Sigmoid colon (tissue), 6 donors: ENCODE measurements at regions not wholly inside any gene's neighbourhood (a gene's known extent, or its start where the extent isn't known, plus 50 kb on each side); places are given as distances from the start of the nearest gene placed in this dataset.

ENCODE experiments used
- DNase-seq: peaks from one replicate; pipeline ENCODE4 v3.0.0-alpha.2; 2019
- H3K27ac ChIP-seq, 4 donors: fragments of 200-600 bp; sonication (generic); one replicate each; pipeline ENCODE4 v1.5.1; 2016 to 2019; ENCODE audit warnings: mild to moderate bottlenecking in 1 of 4
- H3K27me3 ChIP-seq, 3 donors: fragments of 200-600 bp; sonication (generic); one replicate each; pipeline ENCODE4 v1.5.1; 2019; ENCODE audit warnings: mild to moderate bottlenecking in 1 of 3
- H3K36me3 ChIP-seq, 4 donors: fragments of 200-600 bp; sonication (generic); one replicate each; pipeline ENCODE4 v1.5.1; 2016 to 2019
- H3K4me1 ChIP-seq, 4 donors: fragments of 200-600 bp; sonication (generic); one replicate each; pipeline ENCODE4 v1.5.1; 2017 to 2019
- H3K4me3 ChIP-seq, 4 donors: fragments of 200-600 bp; sonication (generic); one replicate each; pipeline ENCODE4 v1.5.1; 2017 to 2019; ENCODE audit warnings: mild to moderate bottlenecking in 2 of 4, moderate library complexity in 1 of 4
- H3K9me3 ChIP-seq, 4 donors: fragments of 200-600 bp in 3 of 4; sonication (generic) in 3 of 4; one replicate each; pipeline versions ENCODE4 v1.5.1 to v1.6.1; 2013 to 2019
- EP300 ChIP-seq, 4 donors: sonication (generic); formaldehyde crosslinking; IDR thresholded peaks; one replicate each; pipeline ENCODE4 v1.6.1; 2017; ENCODE audit warnings: antibody characterized with exemption in 4 of 4
- POLR2A ChIP-seq, 2 donors: fragments of 450-650 bp; IDR thresholded peaks; one replicate each; pipeline ENCODE4 v1.6.1; 2016; ENCODE audit warnings: antibody characterized with exemption in 2 of 2, mild to moderate bottlenecking in 2 of 2, moderate library complexity in 2 of 2
- POLR2AphosphoS5 ChIP-seq, 4 donors: sonication (generic); formaldehyde crosslinking; IDR thresholded peaks; one replicate each; pipeline ENCODE4 v1.6.1; 2017; ENCODE audit warnings: antibody characterized with exemption in 4 of 4
- WGBS, 2 donors: extraction: QIAGEN DNeasy Blood & Tissue Kit; methylation state at CpG; one replicate each; pipeline ENCODE4 v1.1.7; 2013; 5-methylcytosine and 5-hydroxymethylcytosine counted together
- intact Hi-C: fragments of 100-400 bp; cut with DNase I; formaldehyde crosslinking; loops from one replicate; pipeline ENCODE4 v1.15.1; 2023
- TF ChIP-seq, protein P1 (sequence below), 4 experiments: fragments of 450-650 bp in 3 of 4; fragments of 200-600 bp in 1 of 4; IDR thresholded peaks; one replicate each; pipeline ENCODE4 v1.5.1; 2016 to 2019; ENCODE audit warnings: antibody characterized with exemption in 4 of 4, mild to moderate bottlenecking in 3 of 4, moderate library complexity in 2 of 4
- donor health status: healthy with polysubstance abuse.
- donor health status: healthy.

GRCh38 chr13:74922963-74923362 lies 559.0 kb downstream of the TBC1D4 start:
- Histone ChIP-seq H3K27me3 (no peaks in the 10 kb centered on the region), H3K36me3 (no peaks in the 10 kb centered on the region), H3K27ac (no peak overlapping the region), H3K9me3 (peaks cover 0 to 5% (median 2%) of the 10 kb centered on the region in 4 donors), H3K4me1 (no peaks in the 10 kb centered on the region), H3K4me3 (no peak overlapping the region)
- no peak for DNase-seq
- TF ChIP-seq EP300 (IDR thresholded peaks at IDR 0.05): no peak
- TF ChIP-seq, protein P1, sequence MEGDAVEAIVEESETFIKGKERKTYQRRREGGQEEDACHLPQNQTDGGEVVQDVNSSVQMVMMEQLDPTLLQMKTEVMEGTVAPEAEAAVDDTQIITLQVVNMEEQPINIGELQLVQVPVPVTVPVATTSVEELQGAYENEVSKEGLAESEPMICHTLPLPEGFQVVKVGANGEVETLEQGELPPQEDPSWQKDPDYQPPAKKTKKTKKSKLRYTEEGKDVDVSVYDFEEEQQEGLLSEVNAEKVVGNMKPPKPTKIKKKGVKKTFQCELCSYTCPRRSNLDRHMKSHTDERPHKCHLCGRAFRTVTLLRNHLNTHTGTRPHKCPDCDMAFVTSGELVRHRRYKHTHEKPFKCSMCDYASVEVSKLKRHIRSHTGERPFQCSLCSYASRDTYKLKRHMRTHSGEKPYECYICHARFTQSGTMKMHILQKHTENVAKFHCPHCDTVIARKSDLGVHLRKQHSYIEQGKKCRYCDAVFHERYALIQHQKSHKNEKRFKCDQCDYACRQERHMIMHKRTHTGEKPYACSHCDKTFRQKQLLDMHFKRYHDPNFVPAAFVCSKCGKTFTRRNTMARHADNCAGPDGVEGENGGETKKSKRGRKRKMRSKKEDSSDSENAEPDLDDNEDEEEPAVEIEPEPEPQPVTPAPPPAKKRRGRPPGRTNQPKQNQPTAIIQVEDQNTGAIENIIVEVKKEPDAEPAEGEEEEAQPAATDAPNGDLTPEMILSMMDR (IDR thresholded peaks at IDR 0.05): no peak
- no peak for TF ChIP-seq POLR2A (IDR thresholded peaks at IDR 0.05)
- no peak for TF ChIP-seq POLR2AphosphoS5 (IDR thresholded peaks at IDR 0.05)
- 83 to 86% methylated on average over 2 of the region's 2 CpGs for WGBS, 2 donors
- intact Hi-C loops: no loop called here

- Histone ChIP-seq H3K27ac (no peak overlapping the region), H3K4me1 (no peaks in the 10 kb centered on the region), H3K4me3 (no peak overlapping the region), H3K36me3 (no peaks in the 10 kb centered on the region), H3K27me3 (no peaks in the 10 kb centered on the region), H3K9me3 (peaks cover 0 to 4% (median 2%) of the 10 kb centered on the region in 4 donors)
- intact Hi-C loops: no loop called here
- TF ChIP-seq POLR2AphosphoS5 (IDR thresholded peaks at IDR 0.05) (no peak), EP300 (IDR thresholded peaks at IDR 0.05) (no peak), POLR2A (IDR thresholded peaks at IDR 0.05) (no peak)
- TF ChIP-seq, protein P1 (IDR thresholded peaks at IDR 0.05): no peak
- DNase-seq: no peak
Measured at GRCh38 chr13:74921326-74921725, 560.6 kb downstream of the TBC1D4 start.

DNA sequence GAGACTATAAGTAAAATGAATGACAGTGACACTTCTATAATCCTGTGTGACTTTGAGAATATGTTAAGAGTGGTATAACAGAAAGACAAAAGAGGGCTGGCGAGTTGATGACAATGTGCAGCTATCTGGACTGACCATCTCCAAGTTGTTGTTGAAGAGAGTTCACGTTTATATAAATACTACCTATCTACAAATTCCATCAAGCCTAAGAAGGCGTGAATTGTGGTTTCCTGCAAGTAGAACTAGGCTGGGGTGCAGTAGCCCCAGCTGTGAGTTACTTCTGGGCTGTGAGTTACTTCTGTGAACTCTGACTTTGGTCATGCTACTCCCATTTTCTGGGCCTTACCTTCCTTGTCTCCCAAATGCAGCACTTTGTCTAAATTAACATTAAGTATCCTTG lies 561.0 kb downstream of the TBC1D4 start:
- TF ChIP-seq EP300 (IDR thresholded peaks at IDR 0.05) (no peak), POLR2A (IDR thresholded peaks at IDR 0.05) (no peak), POLR2AphosphoS5 (IDR thresholded peaks at IDR 0.05) (no peak)
- TF ChIP-seq, protein P1 (IDR thresholded peaks at IDR 0.05): no peak
- 51 to 59% methylated on average over 3 of the region's 3 CpGs for WGBS, 2 donors
- H3K27ac ChIP-seq: no peak overlapping the region
- DNase-seq: no peak
- H3K27me3 ChIP-seq: no peaks in the 10 kb centered on the region
- intact Hi-C loops: no loop called here
- peaks cover 0 to 4% (median 2%) of the 10 kb centered on the region in 4 donors for H3K9me3 ChIP-seq
- no peaks in the 10 kb centered on the region for H3K4me1 ChIP-seq
- no peak overlapping the region for H3K4me3 ChIP-seq
- no peaks in the 10 kb centered on the region for H3K36me3 ChIP-seq

DNA sequence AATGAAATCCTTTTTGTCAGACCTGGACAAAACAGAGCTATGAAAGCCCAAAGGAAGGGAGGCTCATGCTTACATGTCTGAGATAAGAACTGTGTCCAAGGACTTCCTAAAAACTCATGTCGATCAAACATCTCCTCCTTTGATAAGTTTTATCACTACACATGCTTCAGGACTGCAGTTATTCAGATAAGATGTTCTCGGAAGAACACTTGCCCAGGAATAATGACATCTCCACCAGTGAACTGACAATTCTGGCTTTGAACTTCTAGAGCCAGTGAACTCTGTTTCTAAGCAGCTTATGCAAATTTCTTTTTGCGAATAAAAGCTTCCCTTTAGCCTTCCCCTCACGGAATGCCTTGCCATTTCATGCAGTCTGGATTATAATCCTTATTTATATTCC lies 561.6 kb downstream of the TBC1D4 start:
- Histone ChIP-seq H3K4me1 (no peaks in the 10 kb centered on the region), H3K27ac (no peak overlapping the region), H3K36me3 (no peaks in the 10 kb centered on the region), H3K27me3 (no peaks in the 10 kb centered on the region), H3K4me3 (no peak overlapping the region), H3K9me3 (peaks cover 0 to 4% (median 2%) of the 10 kb centered on the region in 4 donors)
- no peak for TF ChIP-seq POLR2A (IDR thresholded peaks at IDR 0.05)
- TF ChIP-seq EP300 (IDR thresholded peaks at IDR 0.05): no peak
- intact Hi-C loops: no loop called here
- 58 to 72% methylated on average over 4 of the region's 4 CpGs for WGBS, 2 donors
- no peak for DNase-seq

DNA sequence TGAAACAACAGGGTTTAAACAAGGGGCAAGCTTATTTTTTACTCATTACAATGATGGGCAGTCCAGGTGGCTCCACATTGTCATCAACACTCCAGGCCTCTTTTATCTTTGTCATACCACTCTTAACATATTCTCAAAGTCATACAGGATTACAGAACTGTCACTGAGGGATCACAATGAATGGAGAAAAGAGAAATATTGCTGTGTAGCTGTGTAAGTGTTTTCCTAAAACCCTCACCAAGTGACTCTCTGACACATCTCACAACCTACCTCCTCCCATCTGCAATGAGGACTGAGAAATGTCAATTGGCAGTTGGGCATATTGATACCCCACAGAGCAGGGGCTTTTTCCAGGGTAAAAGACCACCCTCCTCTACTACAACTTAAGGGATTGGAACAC lies 562.1 kb downstream of the TBC1D4 start:
- DNase-seq: no peak
- no peaks in the 10 kb centered on the region for H3K36me3 ChIP-seq
- H3K4me1 ChIP-seq: no peaks in the 10 kb centered on the region
- no peak overlapping the region for H3K27ac ChIP-seq
- no peaks in the 10 kb centered on the region for H3K27me3 ChIP-seq
- H3K9me3 ChIP-seq: peaks cover 0 to 3% (median under 1%) of the 10 kb centered on the region in 4 donors
- TF ChIP-seq, protein P1 (IDR thresholded peaks at IDR 0.05): no peak
- no peak for TF ChIP-seq POLR2A (IDR thresholded peaks at IDR 0.05)
- TF ChIP-seq POLR2AphosphoS5 (IDR thresholded peaks at IDR 0.05): no peak
- no peak for TF ChIP-seq EP300 (IDR thresholded peaks at IDR 0.05)
- intact Hi-C loops: no loop called here
- H3K4me3 ChIP-seq: no peak overlapping the region
